ENCODE measurements at regions not wholly inside any gene's neighbourhood (a gene's known extent, or its start where the extent isn't known, plus 50 kb on each side); places are given as distances from the start of the nearest gene placed in this dataset.

DNA sequence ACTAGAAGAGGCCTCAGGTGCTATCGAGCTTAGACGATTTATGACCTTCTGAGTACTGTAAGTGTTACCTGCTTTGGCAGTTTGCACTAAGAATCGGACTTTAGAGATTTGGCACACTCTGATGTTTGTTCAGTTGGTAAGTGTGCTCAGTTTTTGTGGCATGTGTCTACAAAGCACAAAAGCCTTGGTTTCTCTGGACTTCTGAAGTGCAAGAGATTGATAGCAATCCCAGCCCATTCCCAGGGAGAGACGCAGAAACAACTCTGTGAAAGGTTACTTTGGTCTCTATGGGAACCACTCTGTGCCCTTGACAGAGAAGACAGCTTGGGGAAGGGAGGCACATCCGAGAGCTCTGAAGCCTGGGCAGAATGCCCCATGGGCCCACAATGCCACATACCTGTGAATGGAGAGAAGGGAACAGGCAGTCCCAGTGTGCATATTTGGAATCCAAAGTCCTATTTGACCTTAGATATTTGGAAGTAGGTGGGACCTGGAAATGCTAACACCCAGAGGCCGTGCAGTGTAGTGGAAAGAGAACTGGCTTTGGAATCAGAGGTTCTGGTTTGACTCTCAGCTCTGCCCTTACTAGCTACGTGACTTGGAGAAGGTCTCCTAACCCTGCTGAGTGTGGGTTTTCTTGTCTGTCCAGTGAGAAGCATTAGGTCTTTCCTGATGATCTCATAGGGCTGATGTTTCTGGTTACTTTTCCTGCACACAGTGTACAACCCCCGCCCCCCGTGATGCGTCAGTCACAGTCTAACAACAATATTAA is 194.3 kb upstream of the VLDLR start:
- no peak for TF ChIP-seq EZH2 (IDR thresholded peaks at IDR 0.05; ENCODE audit: insufficient read depth, poor library complexity, severe bottlenecking)
- no peak for TF ChIP-seq EZH2phosphoT487 (IDR thresholded peaks at IDR 0.05; ENCODE audit: insufficient read depth, low read depth)

Data from GM23248 (cell line).